ENCODE measurements at regions not wholly inside any gene's neighbourhood (a gene's known extent, or its start where the extent isn't known, plus 50 kb on each side); places are given as distances from the start of the nearest gene placed in this dataset.

DNA sequence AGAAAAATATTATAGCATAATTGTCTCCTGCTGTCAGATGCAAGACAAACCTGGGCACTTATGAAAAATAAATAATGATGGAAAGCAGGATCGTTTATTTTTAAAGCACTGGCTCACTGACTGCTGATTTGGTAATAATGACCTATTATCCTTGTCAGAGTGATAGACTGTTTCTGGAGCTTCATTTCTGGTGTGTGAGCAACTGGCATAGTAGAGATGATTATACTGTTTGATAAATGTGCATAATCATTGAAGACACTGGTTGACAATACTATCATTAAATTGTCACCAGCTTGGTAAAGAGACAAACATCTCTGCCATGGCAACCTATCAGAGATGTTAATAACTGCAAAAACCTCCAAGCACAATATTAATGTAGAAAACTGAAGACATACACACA, 179.9 kb upstream of the ZNF644 start:
- TF ChIP-seq CTCF (IDR thresholded peaks at IDR 0.05; ENCODE audit: low read depth, low read length, poor library complexity, severe bottlenecking), result no peak
- no peak for TF ChIP-seq EZH2phosphoT487 (IDR thresholded peaks at IDR 0.05; ENCODE audit: borderline replicate concordance, low read length)

Measured in DOHH2 (cell line).